ENCODE measurements at regions not wholly inside any gene's neighbourhood (a gene's known extent, or its start where the extent isn't known, plus 50 kb on each side); places are given as distances from the start of the nearest gene placed in this dataset.
A peak's percentile ranks its signal among the peaks of the same experiment; 100 is the strongest.

GRCh38 chr1:219086956-219087469 is 86.7 kb upstream of the LYPLAL1 start (continued):
- TF ChIP-seq PTBP1 (IDR thresholded peaks at IDR 0.05; ENCODE audit: low read depth, low read length) (no peak), CC2D1A (IDR thresholded peaks at IDR 0.05) (no peak), CEBPB (tag; IDR thresholded peaks at IDR 0.05) (peak; percentile 52), ZNF740 (CRISPR knock-in tag; IDR thresholded peaks at IDR 0.05) (no peak), ZNF740 (tag; IDR thresholded peaks at IDR 0.05) (no peak), RB1 (IDR thresholded peaks at IDR 0.05; ENCODE audit: low read depth) (no peak), NR2C1 (IDR thresholded peaks at IDR 0.05) (no peak), NR2C1 (tag; IDR thresholded peaks at IDR 0.05) (no peak), ZC3H4 (CRISPR knock-in tag; IDR thresholded peaks at IDR 0.05; ENCODE audit: borderline replicate concordance) (no peak)
- TF ChIP-seq, protein P1, sequence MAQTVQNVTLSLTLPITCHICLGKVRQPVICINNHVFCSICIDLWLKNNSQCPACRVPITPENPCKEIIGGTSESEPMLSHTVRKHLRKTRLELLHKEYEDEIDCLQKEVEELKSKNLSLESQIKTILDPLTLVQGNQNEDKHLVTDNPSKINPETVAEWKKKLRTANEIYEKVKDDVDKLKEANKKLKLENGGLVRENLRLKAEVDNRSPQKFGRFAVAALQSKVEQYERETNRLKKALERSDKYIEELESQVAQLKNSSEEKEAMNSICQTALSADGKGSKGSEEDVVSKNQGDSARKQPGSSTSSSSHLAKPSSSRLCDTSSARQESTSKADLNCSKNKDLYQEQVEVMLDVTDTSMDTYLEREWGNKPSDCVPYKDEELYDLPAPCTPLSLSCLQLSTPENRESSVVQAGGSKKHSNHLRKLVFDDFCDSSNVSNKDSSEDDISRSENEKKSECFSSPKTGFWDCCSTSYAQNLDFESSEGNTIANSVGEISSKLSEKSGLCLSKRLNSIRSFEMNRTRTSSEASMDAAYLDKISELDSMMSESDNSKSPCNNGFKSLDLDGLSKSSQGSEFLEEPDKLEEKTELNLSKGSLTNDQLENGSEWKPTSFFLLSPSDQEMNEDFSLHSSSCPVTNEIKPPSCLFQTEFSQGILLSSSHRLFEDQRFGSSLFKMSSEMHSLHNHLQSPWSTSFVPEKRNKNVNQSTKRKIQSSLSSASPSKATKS (CRISPR knock-in tag; IDR thresholded peaks at IDR 0.05) = no peak
